Lower leg skin (tissue), 3 donors: ENCODE measurements at regions not wholly inside any gene's neighbourhood (a gene's known extent, or its start where the extent isn't known, plus 50 kb on each side); places are given as distances from the start of the nearest gene placed in this dataset.

ENCODE experiments used
- POLR2A ChIP-seq, 2 donors: fragments of 450-650 bp; IDR thresholded peaks; one replicate each; pipeline ENCODE4 v1.6.1; 2016 to 2017; ENCODE audit warnings: antibody characterized with exemption in 2 of 2, mild to moderate bottlenecking in 1 of 2, moderate library complexity in 1 of 2
- TF ChIP-seq, protein P1 (sequence below), 3 donors: fragments of 450-650 bp; IDR thresholded peaks; one replicate each; pipeline ENCODE4 v1.5.1; 2016; ENCODE audit warnings: antibody characterized with exemption in 3 of 3, mild to moderate bottlenecking in 3 of 3, moderate library complexity in 2 of 3

DNA sequence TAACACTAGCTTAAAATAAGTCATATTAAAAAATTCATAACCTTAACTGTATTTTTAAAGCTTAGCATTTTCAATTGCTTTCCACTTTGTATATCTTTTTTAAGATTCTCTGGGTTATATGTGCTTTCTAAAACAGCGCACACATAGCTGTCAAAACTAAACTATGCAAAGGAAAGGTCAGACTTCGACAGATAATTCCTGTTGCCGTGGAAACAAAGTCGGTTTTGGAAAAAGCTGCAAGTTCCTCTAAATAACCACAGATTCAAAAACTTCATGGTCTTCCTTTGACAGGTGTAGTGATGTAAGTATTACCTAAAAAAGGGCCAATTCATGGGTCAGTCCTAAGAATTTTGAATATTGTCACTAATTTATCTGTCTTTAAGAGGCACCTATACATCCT lies 249.6 kb upstream of the TFPI start:
- TF ChIP-seq, protein P1, sequence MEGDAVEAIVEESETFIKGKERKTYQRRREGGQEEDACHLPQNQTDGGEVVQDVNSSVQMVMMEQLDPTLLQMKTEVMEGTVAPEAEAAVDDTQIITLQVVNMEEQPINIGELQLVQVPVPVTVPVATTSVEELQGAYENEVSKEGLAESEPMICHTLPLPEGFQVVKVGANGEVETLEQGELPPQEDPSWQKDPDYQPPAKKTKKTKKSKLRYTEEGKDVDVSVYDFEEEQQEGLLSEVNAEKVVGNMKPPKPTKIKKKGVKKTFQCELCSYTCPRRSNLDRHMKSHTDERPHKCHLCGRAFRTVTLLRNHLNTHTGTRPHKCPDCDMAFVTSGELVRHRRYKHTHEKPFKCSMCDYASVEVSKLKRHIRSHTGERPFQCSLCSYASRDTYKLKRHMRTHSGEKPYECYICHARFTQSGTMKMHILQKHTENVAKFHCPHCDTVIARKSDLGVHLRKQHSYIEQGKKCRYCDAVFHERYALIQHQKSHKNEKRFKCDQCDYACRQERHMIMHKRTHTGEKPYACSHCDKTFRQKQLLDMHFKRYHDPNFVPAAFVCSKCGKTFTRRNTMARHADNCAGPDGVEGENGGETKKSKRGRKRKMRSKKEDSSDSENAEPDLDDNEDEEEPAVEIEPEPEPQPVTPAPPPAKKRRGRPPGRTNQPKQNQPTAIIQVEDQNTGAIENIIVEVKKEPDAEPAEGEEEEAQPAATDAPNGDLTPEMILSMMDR (IDR thresholded peaks at IDR 0.05), result no peak
- TF ChIP-seq POLR2A (IDR thresholded peaks at IDR 0.05), result no peak
